ENCODE measurements at regions not wholly inside any gene's neighbourhood (a gene's known extent, or its start where the extent isn't known, plus 50 kb on each side); places are given as distances from the start of the nearest gene placed in this dataset.

DNA sequence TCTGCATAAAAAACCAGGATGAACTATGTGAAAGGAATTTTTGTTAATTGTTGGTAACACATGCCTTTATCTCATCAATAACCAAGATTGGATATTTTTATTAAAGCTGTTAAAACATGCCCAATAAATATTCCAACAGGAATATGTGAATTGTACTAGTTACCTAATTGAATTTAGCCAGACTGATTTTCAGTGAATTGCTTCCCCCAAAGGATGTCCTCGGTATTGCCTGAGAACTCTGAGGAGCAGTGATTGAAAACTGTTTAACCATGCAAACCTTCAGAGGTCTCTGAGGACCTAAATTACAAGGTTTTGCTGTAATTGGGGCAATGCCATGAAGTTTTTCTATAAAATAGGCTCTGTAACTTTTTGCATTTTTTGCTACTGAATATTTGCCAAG lies 66.6 kb downstream of the BLTP1 start:
- TF ChIP-seq, protein P1, sequence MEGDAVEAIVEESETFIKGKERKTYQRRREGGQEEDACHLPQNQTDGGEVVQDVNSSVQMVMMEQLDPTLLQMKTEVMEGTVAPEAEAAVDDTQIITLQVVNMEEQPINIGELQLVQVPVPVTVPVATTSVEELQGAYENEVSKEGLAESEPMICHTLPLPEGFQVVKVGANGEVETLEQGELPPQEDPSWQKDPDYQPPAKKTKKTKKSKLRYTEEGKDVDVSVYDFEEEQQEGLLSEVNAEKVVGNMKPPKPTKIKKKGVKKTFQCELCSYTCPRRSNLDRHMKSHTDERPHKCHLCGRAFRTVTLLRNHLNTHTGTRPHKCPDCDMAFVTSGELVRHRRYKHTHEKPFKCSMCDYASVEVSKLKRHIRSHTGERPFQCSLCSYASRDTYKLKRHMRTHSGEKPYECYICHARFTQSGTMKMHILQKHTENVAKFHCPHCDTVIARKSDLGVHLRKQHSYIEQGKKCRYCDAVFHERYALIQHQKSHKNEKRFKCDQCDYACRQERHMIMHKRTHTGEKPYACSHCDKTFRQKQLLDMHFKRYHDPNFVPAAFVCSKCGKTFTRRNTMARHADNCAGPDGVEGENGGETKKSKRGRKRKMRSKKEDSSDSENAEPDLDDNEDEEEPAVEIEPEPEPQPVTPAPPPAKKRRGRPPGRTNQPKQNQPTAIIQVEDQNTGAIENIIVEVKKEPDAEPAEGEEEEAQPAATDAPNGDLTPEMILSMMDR (IDR thresholded peaks at IDR 0.05; ENCODE audit: borderline replicate concordance, extremely low read depth, low read length, poor library complexity, severe bottlenecking): peak; percentile 34
- TF ChIP-seq EZH2 (IDR thresholded peaks at IDR 0.05; ENCODE audit: borderline replicate concordance, low read depth, low read length, severe bottlenecking): no peak

All from DND-41 (cell line).